HepG2 (cell line): ENCODE measurements at regions not wholly inside any gene's neighbourhood (a gene's known extent, or its start where the extent isn't known, plus 50 kb on each side); places are given as distances from the start of the nearest gene placed in this dataset.
A peak's percentile ranks its signal among the peaks of the same experiment; 100 is the strongest.

Experiments
- ATAC-seq: fragments of 200-7000 bp; cut with Tn5 transposase; 3 replicates; pipeline ENCODE4 v1.9.1; 2020; ENCODE audit warnings: mild to moderate bottlenecking, moderate library complexity
- BruUV-seq: library from RNA; stranded (reverse); fragments of 400-500 nt; replicated peaks from 2 replicates; lab custom pipeline; 2021; lab: Mats Ljungman, UMichigan
- CTCF ChIA-PET: fragments of 300-600 bp; formaldehyde crosslinking; extraction: SDS; loops from one replicate; lab custom pipeline; 2021; ENCODE audit warnings: low total read pairs, inconsistent platforms, low intra/inter-chr PET ratio; lab: Yijun Ruan, JAX
- POLR2A ChIA-PET: fragments of 350-600 bp; sonication (Branson Sonifier 250); formaldehyde crosslinking; loops from one replicate; lab custom pipeline; 2020; ENCODE audit warnings: antibody characterized with exemption, inconsistent platforms; lab: Yijun Ruan, JAX
- DNase-seq: peaks from one replicate; pipeline ENCODE4 v3.0.0-alpha.2; 2015; ENCODE audit warnings: low spot score
- FAIRE-seq: peaks from 3 replicates; lab custom pipeline; 2011; peaks lifted over from hg19 to GRCh38; lab: Jason Lieb, UNC
- H2AFZ ChIP-seq: one replicate; pipeline ENCODE4 v1.6.1; 2011; ENCODE audit warnings: low read length, inconsistent platforms
- H3K27ac ChIP-seq: fragments of 300-600 bp; 3 replicates; pipeline ENCODE4 v1.8.0; 2011; ENCODE audit warnings: mixed run types, mild to moderate bottlenecking, mixed read lengths, low read length, inconsistent platforms; ENCODE audit not compliant: insufficient read depth; ENCODE audit errors: extremely low read length
- H3K27me3 ChIP-seq, 2 experiments: fragments of 200-600 bp in 1 of 2; 2 replicates in 1 of 2; 3 replicates in 1 of 2; pipeline versions ENCODE4 v1.6.0 to v1.8.0; 2011; ENCODE audit warnings: low read length in 2 of 2, mild to moderate bottlenecking in 2 of 2, moderate library complexity in 2 of 2, inconsistent platforms in 1 of 2; ENCODE audit not compliant: insufficient read depth in 2 of 2, control insufficient read depth in 1 of 2
- H3K36me3 ChIP-seq, 2 experiments: fragments of 200-600 bp in 1 of 2; replicated peaks in 1 of 2; 2 replicates in 1 of 2; 3 replicates in 1 of 2; pipeline versions ENCODE4 v1.5.1 to v1.8.0; 2011; ENCODE audit warnings: low read length in 2 of 2, inconsistent platforms in 1 of 2; ENCODE audit not compliant: insufficient read depth in 2 of 2, control insufficient read depth in 1 of 2
- H3K4me1 ChIP-seq: 2 replicates; pipeline ENCODE4 v1.5.1; 2012; ENCODE audit warnings: low read length, inconsistent platforms; ENCODE audit not compliant: insufficient read depth
- H3K4me2 ChIP-seq: 2 replicates; pipeline ENCODE4 v1.6.0; 2011; ENCODE audit warnings: low read depth, low read length, inconsistent platforms
- H3K4me3 ChIP-seq, 3 experiments: fragments of 200-600 bp in 1 of 3; sonication (generic), shearing (Covaris generic) in 1 of 3; replicated peaks in 1 of 3; 2 replicates each; pipeline ENCODE4 v1.5.1; 2011 to 2016; ENCODE audit warnings: low read length in 3 of 3, inconsistent platforms in 2 of 3, low read depth in 2 of 3, mild to moderate bottlenecking in 2 of 3, control low read depth in 1 of 3, mixed read lengths in 1 of 3; ENCODE audit not compliant: insufficient read depth in 1 of 3
- H3K79me2 ChIP-seq: one replicate; pipeline ENCODE4 v1.6.1; 2011; ENCODE audit warnings: low read length, inconsistent platforms; ENCODE audit not compliant: insufficient read depth
- H3K9ac ChIP-seq: 2 replicates; pipeline ENCODE4 v1.6.0; 2011; ENCODE audit warnings: mild to moderate bottlenecking, low read depth, low read length, inconsistent platforms; ENCODE audit not compliant: insufficient read depth
- H3K9me3 ChIP-seq: 2 replicates; pipeline ENCODE4 v1.5.1; 2012; ENCODE audit warnings: mild to moderate bottlenecking, low read length
- H4K20me1 ChIP-seq: 2 replicates; pipeline ENCODE4 v1.6.0; 2011; ENCODE audit warnings: inconsistent platforms, mild to moderate bottlenecking, low read length, moderate library complexity; ENCODE audit not compliant: insufficient read depth
- CEBPB ChIP-seq: IDR thresholded peaks from 2 replicates; pipeline ENCODE4 v1.6.1; 2011; ENCODE audit warnings: low read depth, low read length, improper control_type of control experiment, borderline replicate concordance
- EED ChIP-seq: sonication (generic); formaldehyde crosslinking; IDR thresholded peaks from 2 replicates; pipeline ENCODE4 v1.5.0; 2020; ENCODE audit warnings: mild to moderate bottlenecking, missing genetic modification reagents
- SRSF1 ChIP-seq: fragments of 200-400 bp; formaldehyde crosslinking; optimal IDR thresholded peaks from 2 replicates; pipeline ENCODE3; 2017; ENCODE audit warnings: mild to moderate bottlenecking, low read depth, low read length, moderate library complexity
- TSC22D2 ChIP-seq: sonication (generic); formaldehyde crosslinking; IDR thresholded peaks from 2 replicates; pipeline ENCODE4 v1.5.1; 2020; ENCODE audit warnings: missing genetic modification reagents, mild to moderate bottlenecking, borderline replicate concordance
- ZMYM2 ChIP-seq: sonication (generic); formaldehyde crosslinking; IDR thresholded peaks from 2 replicates; pipeline ENCODE4 v1.8.0; 2022; ENCODE audit warnings: mild to moderate bottlenecking, missing genetic modification reagents
- ZNF678 ChIP-seq: sonication (generic); formaldehyde crosslinking; IDR thresholded peaks from 2 replicates; pipeline ENCODE4 v1.4.0; 2020; ENCODE audit warnings: mild to moderate bottlenecking, missing genetic modification reagents
- WGBS: methylation state at CpG from one replicate; pipeline ENCODE4 v1.1.6; 2017; ENCODE audit warnings: low lambda C conversion rate; 5-methylcytosine and 5-hydroxymethylcytosine counted together
- in situ Hi-C: cut with HindIII; loops from 2 replicates; pipeline ENCODE4 v1.10.0; 2017; ENCODE audit warnings: low pct_unique_long_range_greater_than_20kb; ENCODE audit not compliant: extremely low pct_ligation_motif_present
- intact Hi-C: fragments of 100-400 bp; cut with micrococcal nuclease; formaldehyde crosslinking; loops from one replicate; pipeline ENCODE4 v1.10.0; 2022; ENCODE audit not compliant: unreplicated experiment
- TF ChIP-seq, protein P1 (sequence below): sonication (generic); formaldehyde crosslinking; IDR thresholded peaks from 2 replicates; pipeline ENCODE4 v1.4.0; 2020; ENCODE audit warnings: mild to moderate bottlenecking, missing genetic modification reagents, borderline replicate concordance
- TF ChIP-seq, protein P2 (sequence below): sonication (generic); formaldehyde crosslinking; IDR thresholded peaks from 2 replicates; pipeline ENCODE4 v1.5.0; 2020; ENCODE audit warnings: mild to moderate bottlenecking, missing genetic modification reagents

DNA sequence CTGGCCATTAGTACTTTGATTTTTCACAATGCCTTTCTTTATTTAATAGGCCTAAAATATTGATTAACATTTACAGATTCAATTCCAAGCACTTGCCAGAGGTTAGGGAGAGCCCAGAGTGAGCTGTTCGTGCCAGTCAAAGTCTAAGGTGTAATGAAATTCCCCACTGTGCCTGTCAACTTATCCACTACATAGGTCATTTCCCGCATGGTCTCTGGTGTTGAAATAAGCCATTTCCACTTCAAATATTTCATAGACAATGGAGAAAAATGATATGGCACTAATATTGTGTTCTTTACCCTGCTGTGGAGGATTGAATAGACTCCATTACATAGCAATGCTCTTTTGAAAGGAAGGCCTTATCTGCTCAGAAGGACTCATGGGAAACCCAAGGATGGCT, 978.1 kb upstream of the CELF2 start (continued):
- TF ChIP-seq SRSF1, result no peak
- TF ChIP-seq, protein P1, sequence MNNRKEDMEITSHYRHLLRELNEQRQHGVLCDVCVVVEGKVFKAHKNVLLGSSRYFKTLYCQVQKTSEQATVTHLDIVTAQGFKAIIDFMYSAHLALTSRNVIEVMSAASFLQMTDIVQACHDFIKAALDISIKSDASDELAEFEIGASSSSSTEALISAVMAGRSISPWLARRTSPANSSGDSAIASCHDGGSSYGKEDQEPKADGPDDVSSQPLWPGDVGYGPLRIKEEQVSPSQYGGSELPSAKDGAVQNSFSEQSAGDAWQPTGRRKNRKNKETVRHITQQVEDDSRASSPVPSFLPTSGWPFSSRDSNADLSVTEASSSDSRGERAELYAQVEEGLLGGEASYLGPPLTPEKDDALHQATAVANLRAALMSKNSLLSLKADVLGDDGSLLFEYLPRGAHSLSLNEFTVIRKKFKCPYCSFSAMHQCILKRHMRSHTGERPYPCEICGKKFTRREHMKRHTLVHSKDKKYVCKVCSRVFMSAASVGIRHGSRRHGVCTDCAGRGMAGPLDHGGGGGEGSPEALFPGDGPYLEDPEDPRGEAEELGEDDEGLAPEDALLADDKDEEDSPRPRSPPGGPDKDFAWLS (CRISPR knock-in tag), result no peak
- TF ChIP-seq EED, result no peak
- no peak for TF ChIP-seq TSC22D2 (CRISPR knock-in tag)
- TF ChIP-seq ZMYM2 (CRISPR knock-in tag), result no peak

DNA sequence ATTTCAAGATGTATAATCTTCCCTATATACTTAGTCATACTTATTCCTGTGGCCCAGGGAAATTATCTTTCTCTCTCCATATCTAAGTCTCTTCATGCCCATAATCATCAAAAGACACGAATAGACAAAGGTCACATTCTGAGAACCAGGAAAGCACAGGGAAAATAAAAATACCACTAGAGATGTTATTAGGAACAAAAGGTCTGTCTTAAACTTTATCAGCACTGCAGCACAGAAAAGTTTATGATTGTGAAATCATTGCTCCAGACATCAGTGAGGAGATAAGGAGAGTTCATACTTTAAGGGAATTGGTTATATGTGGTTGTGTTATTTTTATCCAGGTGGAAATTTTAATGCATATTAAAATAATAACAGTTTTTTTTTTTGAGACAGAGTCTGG, 974.6 kb upstream of the CELF2 start:
- no peaks in the 10 kb centered on the region for H4K20me1 ChIP-seq
- ATAC-seq, result no peak
- WGBS, result 0% methylated on average over 1 of the region's 1 CpG

More for the DNA sequence above, 974.6 kb upstream of the CELF2 start:
- no peaks in the 10 kb centered on the region for H3K27me3 ChIP-seq
- peaks cover 90% of the 10 kb centered on the region for H3K9me3 ChIP-seq
- H2AFZ ChIP-seq, result no peak overlapping the region
- no peak for DNase-seq
- ChIA-PET POLR2A (no interaction called here), CTCF (no interaction called here)
- no TSS peak for BruUV-seq
- H3K36me3 ChIP-seq, result no peaks in the 10 kb centered on the region
- no peak overlapping the region for H3K27ac ChIP-seq
- FAIRE-seq, result no peak
- in situ Hi-C loops (no loop called here), intact Hi-C loops (no loop called here)
- H3K4me1 ChIP-seq, result no peaks in the 10 kb centered on the region
- no peak overlapping the region for H3K4me3 ChIP-seq
- no peak overlapping the region for H3K9ac ChIP-seq
- TF ChIP-seq ZNF678 (CRISPR knock-in tag) (no peak), CEBPB (0 out of 2 replicates have a peak, but pooled peaks have one; percentile 23)
- TF ChIP-seq, protein P2, sequence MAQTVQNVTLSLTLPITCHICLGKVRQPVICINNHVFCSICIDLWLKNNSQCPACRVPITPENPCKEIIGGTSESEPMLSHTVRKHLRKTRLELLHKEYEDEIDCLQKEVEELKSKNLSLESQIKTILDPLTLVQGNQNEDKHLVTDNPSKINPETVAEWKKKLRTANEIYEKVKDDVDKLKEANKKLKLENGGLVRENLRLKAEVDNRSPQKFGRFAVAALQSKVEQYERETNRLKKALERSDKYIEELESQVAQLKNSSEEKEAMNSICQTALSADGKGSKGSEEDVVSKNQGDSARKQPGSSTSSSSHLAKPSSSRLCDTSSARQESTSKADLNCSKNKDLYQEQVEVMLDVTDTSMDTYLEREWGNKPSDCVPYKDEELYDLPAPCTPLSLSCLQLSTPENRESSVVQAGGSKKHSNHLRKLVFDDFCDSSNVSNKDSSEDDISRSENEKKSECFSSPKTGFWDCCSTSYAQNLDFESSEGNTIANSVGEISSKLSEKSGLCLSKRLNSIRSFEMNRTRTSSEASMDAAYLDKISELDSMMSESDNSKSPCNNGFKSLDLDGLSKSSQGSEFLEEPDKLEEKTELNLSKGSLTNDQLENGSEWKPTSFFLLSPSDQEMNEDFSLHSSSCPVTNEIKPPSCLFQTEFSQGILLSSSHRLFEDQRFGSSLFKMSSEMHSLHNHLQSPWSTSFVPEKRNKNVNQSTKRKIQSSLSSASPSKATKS (CRISPR knock-in tag), result no peak
- no peak overlapping the region for H3K4me2 ChIP-seq
- no peaks in the 10 kb centered on the region for H3K79me2 ChIP-seq
